ENCODE measurements at regions not wholly inside any gene's neighbourhood (a gene's known extent, or its start where the extent isn't known, plus 50 kb on each side); places are given as distances from the start of the nearest gene placed in this dataset.

DNA sequence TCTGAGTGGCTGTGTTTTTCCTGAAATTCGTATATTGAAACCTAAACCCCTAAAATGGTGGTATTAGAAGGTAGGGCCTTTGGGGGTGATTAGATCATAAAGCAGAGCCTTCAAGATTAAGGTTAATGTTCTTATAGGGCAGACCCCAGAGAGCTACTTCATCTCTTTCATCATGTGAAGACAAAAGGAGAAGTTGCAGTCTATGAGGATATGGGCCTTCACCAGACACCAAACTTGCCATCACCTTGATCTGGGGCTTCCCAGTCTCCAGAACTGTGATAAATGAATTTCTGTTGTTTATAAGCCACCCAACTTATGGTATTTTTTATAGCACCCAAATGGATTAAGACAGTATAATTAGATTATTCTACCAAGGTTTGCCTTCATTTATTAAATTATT, 275.0 kb upstream of the ATP2B1 start:
- H3K4me2 ChIP-seq (ENCODE audit: low read length) = no peak overlapping the region
- H3K27me3 ChIP-seq (ENCODE audit: low read depth, low read length) = no peaks in the 10 kb centered on the region
- no peaks in the 10 kb centered on the region for H4K20me1 ChIP-seq (ENCODE audit: insufficient read depth, low read length)
- H3K36me3 ChIP-seq (replicated peaks; ENCODE audit: low read depth, low read length) = no peaks in the 10 kb centered on the region
- peaks cover 8% of the 10 kb centered on the region for H3K4me1 ChIP-seq (ENCODE audit: low read length)
- no peak overlapping the region for H2AFZ ChIP-seq (ENCODE audit: low read depth, low read length)
- no peak overlapping the region for H3K27ac ChIP-seq (ENCODE audit: low read length)
- no peaks in the 10 kb centered on the region for H3K79me2 ChIP-seq (ENCODE audit: low read length)
- H3K9me3 ChIP-seq (ENCODE audit: insufficient read depth, low read length) = no peaks in the 10 kb centered on the region
- H3K9ac ChIP-seq (ENCODE audit: low read length) = no peak overlapping the region
- no peak overlapping the region for H3K4me3 ChIP-seq (ENCODE audit: low read length)
- TF ChIP-seq, protein P1, sequence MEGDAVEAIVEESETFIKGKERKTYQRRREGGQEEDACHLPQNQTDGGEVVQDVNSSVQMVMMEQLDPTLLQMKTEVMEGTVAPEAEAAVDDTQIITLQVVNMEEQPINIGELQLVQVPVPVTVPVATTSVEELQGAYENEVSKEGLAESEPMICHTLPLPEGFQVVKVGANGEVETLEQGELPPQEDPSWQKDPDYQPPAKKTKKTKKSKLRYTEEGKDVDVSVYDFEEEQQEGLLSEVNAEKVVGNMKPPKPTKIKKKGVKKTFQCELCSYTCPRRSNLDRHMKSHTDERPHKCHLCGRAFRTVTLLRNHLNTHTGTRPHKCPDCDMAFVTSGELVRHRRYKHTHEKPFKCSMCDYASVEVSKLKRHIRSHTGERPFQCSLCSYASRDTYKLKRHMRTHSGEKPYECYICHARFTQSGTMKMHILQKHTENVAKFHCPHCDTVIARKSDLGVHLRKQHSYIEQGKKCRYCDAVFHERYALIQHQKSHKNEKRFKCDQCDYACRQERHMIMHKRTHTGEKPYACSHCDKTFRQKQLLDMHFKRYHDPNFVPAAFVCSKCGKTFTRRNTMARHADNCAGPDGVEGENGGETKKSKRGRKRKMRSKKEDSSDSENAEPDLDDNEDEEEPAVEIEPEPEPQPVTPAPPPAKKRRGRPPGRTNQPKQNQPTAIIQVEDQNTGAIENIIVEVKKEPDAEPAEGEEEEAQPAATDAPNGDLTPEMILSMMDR (IDR thresholded peaks at IDR 0.05; ENCODE audit: low read depth, low read length) = no peak
- no peak for TF ChIP-seq EZH2phosphoT487 (IDR thresholded peaks at IDR 0.05; ENCODE audit: low read depth)

DNA sequence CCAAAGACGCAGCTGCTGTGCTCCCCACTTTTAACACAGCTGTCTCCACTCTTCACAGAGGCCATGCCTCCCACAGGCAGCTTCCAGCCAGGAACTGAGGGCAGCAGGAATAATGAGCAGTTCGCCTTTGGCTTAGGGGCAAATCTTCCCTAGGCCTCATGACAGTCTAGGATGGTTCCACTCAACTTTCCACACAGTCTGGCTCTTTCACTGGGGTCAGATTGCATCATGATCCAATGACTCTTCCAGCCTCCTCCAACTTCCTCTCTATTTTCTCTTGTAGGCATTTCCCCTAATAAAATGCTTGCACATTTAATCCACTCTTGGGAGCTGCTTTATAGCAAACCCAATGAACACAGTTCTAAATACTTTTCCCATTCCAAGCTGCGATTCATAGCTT, 271.6 kb upstream of the ATP2B1 start:
- H3K79me2 ChIP-seq (ENCODE audit: low read length) = no peaks in the 10 kb centered on the region

DNA sequence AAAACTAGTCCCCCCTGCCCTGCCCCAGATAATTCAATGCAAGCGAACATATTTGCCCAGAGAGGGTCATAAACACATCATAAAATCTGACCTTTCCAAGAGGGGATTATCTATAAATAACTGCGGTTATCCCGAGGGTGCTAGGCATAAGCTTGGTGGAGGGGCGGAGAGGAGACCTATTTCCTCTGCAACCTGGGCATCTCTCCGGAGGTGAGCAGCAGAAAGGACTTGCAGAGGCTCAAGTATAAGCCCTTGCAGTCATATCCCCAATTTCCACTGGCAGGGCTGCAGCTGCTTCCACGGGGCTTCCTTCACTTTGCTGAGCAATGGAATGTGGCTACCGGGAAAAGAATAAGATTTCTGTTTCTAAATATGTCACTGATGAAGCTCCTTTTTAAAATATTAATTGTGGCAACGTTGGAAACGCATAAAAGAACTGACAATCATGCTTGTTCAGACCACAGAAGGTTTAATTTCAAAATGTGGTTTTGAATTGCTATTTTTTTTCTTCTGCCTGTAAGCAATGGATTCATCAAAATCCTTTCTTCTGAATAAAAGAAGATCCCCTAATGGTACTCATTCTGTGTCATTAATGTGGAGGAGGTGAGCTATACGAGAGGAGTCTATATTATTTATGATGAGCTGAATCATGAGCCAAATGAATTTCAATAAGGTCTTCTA, 268.9 kb upstream of the ATP2B1 start:
- no peak overlapping the region for H3K4me2 ChIP-seq (ENCODE audit: low read length)
- H4K20me1 ChIP-seq (ENCODE audit: insufficient read depth, low read length) = no peaks in the 10 kb centered on the region
- H3K27me3 ChIP-seq (ENCODE audit: low read depth, low read length) = no peaks in the 10 kb centered on the region
- no peaks in the 10 kb centered on the region for H3K4me1 ChIP-seq (ENCODE audit: low read length)
- H3K9ac ChIP-seq (ENCODE audit: low read length) = no peak overlapping the region
- no peak overlapping the region for H2AFZ ChIP-seq (ENCODE audit: low read depth, low read length)
- H3K9me3 ChIP-seq (ENCODE audit: insufficient read depth, low read length) = no peaks in the 10 kb centered on the region
- H3K4me3 ChIP-seq (ENCODE audit: low read length) = no peak overlapping the region
- TF ChIP-seq EZH2phosphoT487 (IDR thresholded peaks at IDR 0.05; ENCODE audit: low read depth) = no peak
- TF ChIP-seq, protein P1 (IDR thresholded peaks at IDR 0.05; ENCODE audit: low read depth, low read length) = no peak
- H3K27ac ChIP-seq (ENCODE audit: low read length) = no peak overlapping the region
- no peaks in the 10 kb centered on the region for H3K79me2 ChIP-seq (ENCODE audit: low read length)
- H3K36me3 ChIP-seq (replicated peaks; ENCODE audit: low read depth, low read length) = no peaks in the 10 kb centered on the region

More for the DNA sequence above, 271.6 kb upstream of the ATP2B1 start:
- Histone ChIP-seq H3K4me1 (ENCODE audit: low read length) (peaks cover 8% of the 10 kb centered on the region), H3K36me3 (replicated peaks; ENCODE audit: low read depth, low read length) (no peaks in the 10 kb centered on the region), H2AFZ (ENCODE audit: low read depth, low read length) (no peak overlapping the region), H3K27me3 (ENCODE audit: low read depth, low read length) (no peaks in the 10 kb centered on the region), H4K20me1 (ENCODE audit: insufficient read depth, low read length) (no peaks in the 10 kb centered on the region), H3K27ac (ENCODE audit: low read length) (no peak overlapping the region), H3K4me2 (ENCODE audit: low read length) (no peak overlapping the region), H3K9ac (ENCODE audit: low read length) (no peak overlapping the region), H3K9me3 (ENCODE audit: insufficient read depth, low read length) (no peaks in the 10 kb centered on the region), H3K4me3 (ENCODE audit: low read length) (no peak overlapping the region)
- no peak for TF ChIP-seq EZH2phosphoT487 (IDR thresholded peaks at IDR 0.05; ENCODE audit: low read depth)
- TF ChIP-seq, protein P1 (IDR thresholded peaks at IDR 0.05; ENCODE audit: low read depth, low read length) = no peak

DNA sequence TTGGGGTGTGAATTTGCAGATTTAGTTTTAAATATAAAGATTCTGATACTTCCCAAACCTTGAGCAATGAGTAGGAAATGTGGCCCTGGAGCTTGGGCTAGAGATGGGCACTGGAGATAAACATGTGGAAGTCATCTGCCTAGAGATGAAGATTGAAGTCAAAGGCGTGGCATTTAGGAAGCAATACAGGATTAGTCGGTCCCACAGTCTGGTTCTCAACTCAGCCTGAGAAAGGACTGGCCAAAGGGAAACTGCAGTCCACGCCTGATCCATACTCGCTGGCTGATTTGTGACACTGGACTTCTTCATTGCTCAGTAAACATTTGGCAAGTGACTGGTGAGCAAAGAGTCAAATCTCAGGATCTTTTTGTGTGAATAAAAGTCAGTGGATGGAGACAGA, 268.2 kb upstream of the ATP2B1 start:
- H3K27me3 ChIP-seq (ENCODE audit: low read depth, low read length) = no peaks in the 10 kb centered on the region
- H3K4me3 ChIP-seq (ENCODE audit: low read length) = no peak overlapping the region
- no peaks in the 10 kb centered on the region for H3K36me3 ChIP-seq (replicated peaks; ENCODE audit: low read depth, low read length)
- no peaks in the 10 kb centered on the region for H3K9me3 ChIP-seq (ENCODE audit: insufficient read depth, low read length)
- H3K4me1 ChIP-seq (ENCODE audit: low read length) = no peaks in the 10 kb centered on the region
- H2AFZ ChIP-seq (ENCODE audit: low read depth, low read length) = no peak overlapping the region
- TF ChIP-seq, protein P1 (IDR thresholded peaks at IDR 0.05; ENCODE audit: low read depth, low read length) = no peak
- TF ChIP-seq EZH2phosphoT487 (IDR thresholded peaks at IDR 0.05; ENCODE audit: low read depth) = no peak
- H3K4me2 ChIP-seq (ENCODE audit: low read length) = no peak overlapping the region
- no peaks in the 10 kb centered on the region for H3K79me2 ChIP-seq (ENCODE audit: low read length)
- no peak overlapping the region for H3K27ac ChIP-seq (ENCODE audit: low read length)
- H3K9ac ChIP-seq (ENCODE audit: low read length) = no peak overlapping the region
- no peaks in the 10 kb centered on the region for H4K20me1 ChIP-seq (ENCODE audit: insufficient read depth, low read length)
